ENCODE measurements at regions not wholly inside any gene's neighbourhood (a gene's known extent, or its start where the extent isn't known, plus 50 kb on each side); places are given as distances from the start of the nearest gene placed in this dataset.

DNA sequence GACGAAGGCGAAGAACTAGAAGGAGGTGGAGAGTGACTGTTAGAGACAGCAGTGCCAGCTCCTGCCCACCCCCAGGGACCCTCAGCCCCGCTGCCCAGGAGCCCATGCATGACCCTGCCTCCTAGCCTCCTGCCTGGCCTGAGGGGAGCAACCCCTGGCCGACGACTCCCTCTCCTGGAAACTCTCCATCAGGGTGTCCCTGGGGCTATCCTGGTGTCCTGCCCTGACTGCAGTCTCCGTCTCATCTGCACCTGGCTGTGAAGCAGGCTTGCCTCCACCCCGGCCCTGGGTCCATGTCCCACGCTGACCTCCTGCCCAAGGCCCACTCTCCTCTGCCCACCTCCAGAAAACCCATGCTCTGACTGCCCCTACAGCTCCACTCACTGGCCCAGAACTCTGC lies 120.2 kb downstream of the RPIA start:
- intact Hi-C loops (cut with micrococcal nuclease): no loop called here
- H3K36me3 ChIP-seq (replicated peaks in 1 of 2; ENCODE audit: control insufficient read depth in 1 of 2, insufficient read depth in 2 of 2, low read length in 2 of 2): no peaks in the 10 kb centered on the region
- no peaks in the 10 kb centered on the region for H3K4me1 Mint-ChIP-seq
- H3K27me3 Mint-ChIP-seq (ENCODE audit: low read depth in 3 of 3): peaks cover 0 to 4% (median 2%) of the 10 kb centered on the region in 3 donors
- H3K27ac ChIP-seq (ENCODE audit: low read depth in 1 of 2, low read length in 2 of 2): no peak overlapping the region
- DNase-seq: no peak
- no peak overlapping the region for H3K4me3 Mint-ChIP-seq
- H3K4me3 ChIP-seq (replicated peaks in 1 of 3; ENCODE audit: low read depth in 2 of 3, low read length in 3 of 3): no peak overlapping the region
- H3K9me3 ChIP-seq (replicated peaks in 1 of 2; ENCODE audit: control insufficient read depth in 1 of 2, insufficient read depth in 1 of 2, low read length in 2 of 2): peaks cover 14 to 19% of the 10 kb centered on the region in 2 donors
- H2AFZ ChIP-seq (ENCODE audit: insufficient read depth, low read depth, low read length, poor library complexity, severe bottlenecking): no peak overlapping the region
- no peaks in the 10 kb centered on the region for H4K20me1 ChIP-seq (ENCODE audit: insufficient read depth, low read length)
- no peaks in the 10 kb centered on the region for H3K79me2 ChIP-seq (ENCODE audit: insufficient read depth, low read length)
- TF ChIP-seq, protein P1, sequence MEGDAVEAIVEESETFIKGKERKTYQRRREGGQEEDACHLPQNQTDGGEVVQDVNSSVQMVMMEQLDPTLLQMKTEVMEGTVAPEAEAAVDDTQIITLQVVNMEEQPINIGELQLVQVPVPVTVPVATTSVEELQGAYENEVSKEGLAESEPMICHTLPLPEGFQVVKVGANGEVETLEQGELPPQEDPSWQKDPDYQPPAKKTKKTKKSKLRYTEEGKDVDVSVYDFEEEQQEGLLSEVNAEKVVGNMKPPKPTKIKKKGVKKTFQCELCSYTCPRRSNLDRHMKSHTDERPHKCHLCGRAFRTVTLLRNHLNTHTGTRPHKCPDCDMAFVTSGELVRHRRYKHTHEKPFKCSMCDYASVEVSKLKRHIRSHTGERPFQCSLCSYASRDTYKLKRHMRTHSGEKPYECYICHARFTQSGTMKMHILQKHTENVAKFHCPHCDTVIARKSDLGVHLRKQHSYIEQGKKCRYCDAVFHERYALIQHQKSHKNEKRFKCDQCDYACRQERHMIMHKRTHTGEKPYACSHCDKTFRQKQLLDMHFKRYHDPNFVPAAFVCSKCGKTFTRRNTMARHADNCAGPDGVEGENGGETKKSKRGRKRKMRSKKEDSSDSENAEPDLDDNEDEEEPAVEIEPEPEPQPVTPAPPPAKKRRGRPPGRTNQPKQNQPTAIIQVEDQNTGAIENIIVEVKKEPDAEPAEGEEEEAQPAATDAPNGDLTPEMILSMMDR (IDR thresholded peaks at IDR 0.05): no peak
- no peak overlapping the region for H3K27ac Mint-ChIP-seq
- H3K27me3 ChIP-seq (ENCODE audit: control insufficient read depth in 2 of 2, insufficient read depth in 2 of 2, low read length in 2 of 2): no peaks in the 10 kb centered on the region
- no peaks in the 10 kb centered on the region for H3K36me3 Mint-ChIP-seq
- H3K4me1 ChIP-seq (ENCODE audit: control insufficient read depth in 1 of 2, insufficient read depth in 2 of 2, low read length in 2 of 2): no peaks in the 10 kb centered on the region
- H3K9ac ChIP-seq (ENCODE audit: insufficient read depth, low read length, poor library complexity, severe bottlenecking): no peak overlapping the region
- no peak overlapping the region for H3K4me2 ChIP-seq (replicated peaks; ENCODE audit: extremely low read depth, low read length, poor library complexity, severe bottlenecking)
- peaks cover 18 to 35% (median 25%) of the 10 kb centered on the region in 7 donors for H3K9me3 Mint-ChIP-seq
- 100% methylated on average over 4 of the region's 8 CpGs for WGBS (ENCODE audit: insufficient coverage)

DNA sequence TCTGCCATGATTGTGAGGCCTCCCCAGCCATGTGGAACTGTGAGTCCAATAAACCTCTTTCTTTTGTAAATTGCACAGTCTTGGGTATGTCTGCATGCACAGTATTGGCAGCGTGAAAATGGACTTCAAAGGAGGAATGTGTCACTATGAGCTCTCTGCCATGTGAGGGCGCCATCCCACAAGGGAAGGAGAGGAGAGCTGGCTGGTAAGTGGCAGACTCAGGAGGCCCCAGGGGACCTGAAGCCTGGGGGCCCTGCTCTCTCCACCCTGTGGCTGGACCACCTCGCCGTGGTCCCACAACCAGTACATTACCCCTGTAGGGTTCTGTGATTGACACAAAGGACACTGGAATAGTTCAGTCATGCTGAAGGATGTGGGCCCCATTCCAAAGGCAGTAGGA lies 122.1 kb downstream of the RPIA start:
- Histone ChIP-seq H2AFZ (ENCODE audit: insufficient read depth, low read depth, low read length, poor library complexity, severe bottlenecking) (no peak overlapping the region), H3K27me3 (ENCODE audit: control insufficient read depth in 2 of 2, insufficient read depth in 2 of 2, low read length in 2 of 2) (no peaks in the 10 kb centered on the region), H3K4me2 (replicated peaks; ENCODE audit: extremely low read depth, low read length, poor library complexity, severe bottlenecking) (no peak overlapping the region), H3K27ac (ENCODE audit: low read depth in 1 of 2, low read length in 2 of 2) (no peak overlapping the region), H3K36me3 (replicated peaks in 1 of 2; ENCODE audit: control insufficient read depth in 1 of 2, insufficient read depth in 2 of 2, low read length in 2 of 2) (no peaks in the 10 kb centered on the region), H3K4me3 (replicated peaks in 1 of 3; ENCODE audit: low read depth in 2 of 3, low read length in 3 of 3) (no peak overlapping the region), H3K9me3 (replicated peaks in 1 of 2; ENCODE audit: control insufficient read depth in 1 of 2, insufficient read depth in 1 of 2, low read length in 2 of 2) (peaks cover 14 to 21% of the 10 kb centered on the region in 2 donors), H3K9ac (ENCODE audit: insufficient read depth, low read length, poor library complexity, severe bottlenecking) (no peak overlapping the region), H3K4me1 (ENCODE audit: control insufficient read depth in 1 of 2, insufficient read depth in 2 of 2, low read length in 2 of 2) (no peaks in the 10 kb centered on the region), H4K20me1 (ENCODE audit: insufficient read depth, low read length) (no peaks in the 10 kb centered on the region), H3K79me2 (ENCODE audit: insufficient read depth, low read length) (no peaks in the 10 kb centered on the region)
- peaks cover 6% of the 10 kb centered on the region for H3K4me1 Mint-ChIP-seq
- no peak overlapping the region for H3K4me3 Mint-ChIP-seq
- no peak for DNase-seq
- 83% methylated on average over 2 of the region's 4 CpGs for WGBS (ENCODE audit: insufficient coverage)
- peaks cover 21 to 44% (median 26%) of the 10 kb centered on the region in 7 donors for H3K9me3 Mint-ChIP-seq
- no peak overlapping the region for H3K27ac Mint-ChIP-seq
- intact Hi-C loops (cut with micrococcal nuclease): no loop called here
- H3K27me3 Mint-ChIP-seq (ENCODE audit: low read depth in 3 of 3): peaks cover 0 to 2% (median 2%) of the 10 kb centered on the region in 3 donors
- TF ChIP-seq, protein P1 (IDR thresholded peaks at IDR 0.05): no peak
- H3K36me3 Mint-ChIP-seq: no peaks in the 10 kb centered on the region

Measured in CD14-positive monocyte (primary cell).